H1 (cell line): ENCODE measurements at regions not wholly inside any gene's neighbourhood (a gene's known extent, or its start where the extent isn't known, plus 50 kb on each side); places are given as distances from the start of the nearest gene placed in this dataset.

ENCODE experiments used
- CTCF ChIA-PET: fragments of 300-600 bp; sonication (Branson Sonifier 250); formaldehyde crosslinking; loops from one replicate; lab custom pipeline; 2021; ENCODE audit not compliant: partially characterized antibody; lab: Charles Lee
- POLR2A ChIA-PET: fragments of 300-600 bp; sonication (Branson Sonifier 250); formaldehyde crosslinking; loops from one replicate; lab custom pipeline; 2021; ENCODE audit warnings: inconsistent platforms; ENCODE audit not compliant: partially characterized antibody; lab: Charles Lee
- DNase-seq, 2 experiments: peaks; one replicate each; pipeline versions ENCODE4 v3.0.0 to v3.0.0-alpha.2; 2010 to 2022; ENCODE audit warnings: low spot score in 2 of 2, low read depth in 1 of 2, mixed read lengths in 1 of 2
- FAIRE-seq: peaks from 2 replicates; lab custom pipeline; 2011; peaks lifted over from hg19 to GRCh38; lab: Jason Lieb, UNC
- H2AFZ ChIP-seq: 2 replicates; pipeline ENCODE4 v1.8.1; 2012; ENCODE audit warnings: low read length, inconsistent platforms
- H2AK5ac ChIP-seq: 2 replicates; pipeline ENCODE4 v1.6.1; 2013; ENCODE audit warnings: low read depth, low read length
- H2BK120ac ChIP-seq: replicated peaks from 2 replicates; pipeline ENCODE3; 2013; ENCODE audit warnings: low read depth, low read length, inconsistent platforms
- H2BK12ac ChIP-seq: 2 replicates; pipeline ENCODE4 v1.6.1; 2013; ENCODE audit warnings: low read depth, low read length
- H2BK15ac ChIP-seq: 2 replicates; pipeline ENCODE4 v1.6.1; 2013; ENCODE audit warnings: low read length
- H2BK20ac ChIP-seq: 2 replicates; pipeline ENCODE4 v1.6.1; 2013; ENCODE audit warnings: low read length
- H2BK5ac ChIP-seq: 2 replicates; pipeline ENCODE4 v1.6.1; 2013; ENCODE audit warnings: low read depth, low read length
- H3K14ac ChIP-seq: 2 replicates; pipeline ENCODE4 v1.6.1; 2013; ENCODE audit warnings: inconsistent platforms; ENCODE audit not compliant: insufficient read length
- H3K18ac ChIP-seq: 2 replicates; pipeline ENCODE4 v1.6.1; 2013; ENCODE audit warnings: low read length; ENCODE audit errors: extremely low read depth
- H3K23ac ChIP-seq: 2 replicates; pipeline ENCODE4 v1.6.1; 2013; ENCODE audit warnings: inconsistent platforms; ENCODE audit not compliant: insufficient read length
- H3K23me2 ChIP-seq: 2 replicates; pipeline ENCODE4 v1.6.1; 2013; ENCODE audit warnings: low read depth, low read length
- H3K27ac ChIP-seq: 2 replicates; pipeline ENCODE4 v1.6.1; 2011; ENCODE audit warnings: low read depth, low read length, inconsistent platforms
- H3K27me3 ChIP-seq, 4 experiments: replicated peaks in 1 of 4; 1 replicate in 1 of 4; 2 replicates in 3 of 4; pipeline versions ENCODE4 v1.6.1 to v1.8.1; 2011 to 2013; ENCODE audit warnings: low read length in 3 of 4, mild to moderate bottlenecking in 3 of 4, inconsistent platforms in 2 of 4, mixed read lengths in 2 of 4, moderate library complexity in 1 of 4; ENCODE audit not compliant: control insufficient read depth in 3 of 4, insufficient read depth in 3 of 4; ENCODE audit errors: extremely low read depth in 1 of 4
- H3K36me3 ChIP-seq, 4 experiments: 2 replicates each; pipeline versions ENCODE4 v1.6.1 to v1.8.1; 2011 to 2013; ENCODE audit warnings: mild to moderate bottlenecking in 4 of 4, low read length in 3 of 4, moderate library complexity in 2 of 4, control low read depth in 1 of 4, inconsistent platforms in 1 of 4; ENCODE audit not compliant: insufficient read depth in 4 of 4, control insufficient read depth in 2 of 4
- H3K4ac ChIP-seq: replicated peaks from 2 replicates; pipeline ENCODE3; 2013; ENCODE audit warnings: low read length, low read depth, mixed read lengths, inconsistent platforms; ENCODE audit not compliant: insufficient read length
- H3K4me1 ChIP-seq, 4 experiments: replicated peaks in 1 of 4; 1 replicate in 1 of 4; 2 replicates in 3 of 4; pipeline versions ENCODE4 v1.6.1 to v1.8.1; 2011 to 2013; ENCODE audit warnings: low read length in 3 of 4, inconsistent platforms in 2 of 4, mixed read lengths in 1 of 4; ENCODE audit not compliant: insufficient read depth in 4 of 4, control insufficient read depth in 3 of 4
- H3K4me2 ChIP-seq, 2 experiments: 2 replicates each; pipeline versions ENCODE4 v1.6.1 to v1.8.1; 2011 to 2013; ENCODE audit warnings: low read depth in 2 of 2, low read length in 2 of 2, control low read depth in 1 of 2, inconsistent platforms in 1 of 2, mild to moderate bottlenecking in 1 of 2; ENCODE audit not compliant: insufficient read depth in 1 of 2
- H3K4me3 ChIP-seq, 4 experiments: fragments of 200-600, 300-600 bp in 1 of 4; sonication (generic), shearing (Covaris generic), sonication (Bioruptor Twin) in 1 of 4; 2 replicates each; pipeline versions ENCODE4 v1.5.1 to v1.8.1; 2011 to 2016; ENCODE audit warnings: low read length in 4 of 4, low read depth in 3 of 4, control low read depth in 2 of 4, inconsistent platforms in 2 of 4, mild to moderate bottlenecking in 2 of 4, mixed read lengths in 1 of 4, moderate library complexity in 1 of 4; ENCODE audit not compliant: insufficient read depth in 2 of 4; ENCODE audit errors: extremely low read depth in 1 of 4
- H3K56ac ChIP-seq: replicated peaks from 2 replicates; pipeline ENCODE3; 2013; ENCODE audit warnings: low read depth, mild to moderate bottlenecking, mixed read lengths, low read length, inconsistent platforms; ENCODE audit not compliant: insufficient read length
- H3K79me1 ChIP-seq: 2 replicates; pipeline ENCODE4 v1.6.1; 2013; ENCODE audit warnings: low read depth, low read length, control low read depth
- H3K79me2 ChIP-seq, 2 experiments: 2 replicates each; pipeline versions ENCODE4 v1.6.1 to v1.8.1; 2012 to 2013; ENCODE audit warnings: low read length in 2 of 2, mild to moderate bottlenecking in 2 of 2, inconsistent platforms in 1 of 2; ENCODE audit not compliant: insufficient read depth in 2 of 2, control insufficient read depth in 1 of 2
- H3K9ac ChIP-seq, 4 experiments: replicated peaks in 1 of 4; 1 replicate in 1 of 4; 2 replicates in 3 of 4; pipeline versions ENCODE4 v1.6.1 to v1.8.1; 2011 to 2013; ENCODE audit warnings: low read depth in 3 of 4, low read length in 3 of 4, control low read depth in 2 of 4, mild to moderate bottlenecking in 2 of 4, moderate library complexity in 2 of 4, inconsistent platforms in 1 of 4; ENCODE audit errors: extremely low read depth in 1 of 4
- H3K9me3 ChIP-seq, 2 experiments: 2 replicates each; pipeline versions ENCODE4 v1.6.1 to v1.8.1; 2012 to 2013; ENCODE audit warnings: mild to moderate bottlenecking in 2 of 2, moderate library complexity in 2 of 2, control low read depth in 1 of 2, inconsistent platforms in 1 of 2, low read depth in 1 of 2, low read length in 1 of 2, mixed read lengths in 1 of 2; ENCODE audit not compliant: insufficient read depth in 2 of 2
- H4K20me1 ChIP-seq, 2 experiments: replicated peaks in 1 of 2; 2 replicates each; pipeline versions ENCODE3 to v1.8.1; 2011 to 2013; ENCODE audit warnings: inconsistent platforms in 2 of 2, low read length in 2 of 2, mild to moderate bottlenecking in 1 of 2; ENCODE audit not compliant: insufficient read depth in 2 of 2, control insufficient read depth in 1 of 2
- H4K5ac ChIP-seq: 2 replicates; pipeline ENCODE4 v1.6.1; 2013; ENCODE audit warnings: low read length, low read depth, mixed read lengths, inconsistent platforms; ENCODE audit not compliant: insufficient read length
- H4K8ac ChIP-seq: 2 replicates; pipeline ENCODE4 v1.8.0; 2013; ENCODE audit warnings: mild to moderate bottlenecking, moderate library complexity, low read length, inconsistent platforms; ENCODE audit not compliant: insufficient read depth; ENCODE audit errors: extremely low read depth
- H4K91ac ChIP-seq: replicated peaks from 2 replicates; pipeline ENCODE3; 2013; ENCODE audit warnings: low read length, mixed read lengths, inconsistent platforms; ENCODE audit not compliant: insufficient read length
- KDM4A ChIP-seq: IDR thresholded peaks from one replicate; pipeline ENCODE4 v1.7.1; 2012; ENCODE audit warnings: low read depth, mild to moderate bottlenecking, moderate library complexity, low read length, inconsistent platforms; ENCODE audit not compliant: severe bottlenecking
- KDM5A ChIP-seq: fragments of 200-600 bp; IDR thresholded peaks from 2 replicates; pipeline ENCODE4 v1.7.1; 2012; ENCODE audit warnings: mild to moderate bottlenecking, low read length, inconsistent platforms, mixed read lengths
- WGBS, 2 experiments: shearing (Covaris generic) in 1 of 2; methylation state at CpG; one replicate each; pipeline versions ENCODE4 v1.1.6 to v1.1.7; 2013 to 2015; ENCODE audit warnings: low lambda C conversion rate in 2 of 2, mixed read lengths in 2 of 2, inconsistent platforms in 1 of 2, low coverage in 1 of 2, missing lambda C conversion rate in 1 of 2; ENCODE audit not compliant: insufficient replicate concordance in 2 of 2, insufficient coverage in 1 of 2, insufficient read length in 1 of 2; ENCODE audit errors: extremely low coverage in 1 of 2, missing lambda C conversion rate in 1 of 2; 5-methylcytosine and 5-hydroxymethylcytosine counted together
- TF ChIP-seq, protein P1 (sequence below): IDR thresholded peaks from 2 replicates; pipeline ENCODE4 v1.6.1; 2011; ENCODE audit warnings: low read depth, mild to moderate bottlenecking, low read length; ENCODE audit not compliant: insufficient read depth

DNA sequence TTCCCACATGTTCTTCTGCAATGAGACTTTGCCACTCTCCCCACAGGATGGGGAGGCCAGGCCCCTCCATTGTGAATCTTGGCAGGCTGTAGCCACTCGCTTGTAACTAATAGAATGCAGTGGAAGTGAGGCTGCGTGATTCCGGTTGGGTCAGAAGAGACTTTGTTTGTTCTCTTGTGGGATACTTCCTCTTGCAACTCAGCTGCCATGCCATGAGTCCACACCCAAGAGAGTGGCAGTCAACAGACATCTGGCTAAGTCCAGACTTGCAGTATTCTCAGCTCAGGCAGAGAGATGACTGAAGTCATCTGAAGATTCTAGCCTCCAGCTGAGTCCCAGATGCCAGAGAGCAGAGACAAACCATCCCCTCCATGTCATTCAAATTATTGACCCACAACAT lies 153.4 kb upstream of the GDF10 start:
- Histone ChIP-seq H2BK5ac (no peak overlapping the region), H3K23me2 (no peaks in the 10 kb centered on the region), H3K79me1 (no peaks in the 10 kb centered on the region), H3K4me1 (no peaks in the 10 kb centered on the region), H3K56ac (no peak overlapping the region), H3K9me3 (no peaks in the 10 kb centered on the region), H2BK120ac (no peak overlapping the region), H3K36me3 (no peaks in the 10 kb centered on the region), H2BK12ac (no peak overlapping the region), H3K14ac (no peak overlapping the region), H2BK15ac (no peak overlapping the region), H3K4me3 (no peak overlapping the region), H3K79me2 (no peaks in the 10 kb centered on the region), H2BK20ac (no peak overlapping the region), H2AK5ac (no peak overlapping the region), H3K4me2 (no peak overlapping the region), H3K9ac (no peak overlapping the region), H3K4ac (no peak overlapping the region), H2AFZ (no peak overlapping the region), H4K91ac (no peak overlapping the region), H3K27me3 (no peaks in the 10 kb centered on the region), H4K8ac (no peak overlapping the region; the same call in 1 of the 2 replicates), H4K20me1 (no peaks in the 10 kb centered on the region), H3K27ac (no peak overlapping the region), H4K5ac (no peak overlapping the region), H3K18ac (no peak overlapping the region), H3K23ac (no peak overlapping the region)
- ChIA-PET POLR2A (no interaction called here), CTCF (no interaction called here)
- 86% methylated on average over 3 of the region's 3 CpGs; no CpG with 5 or more reads in 1 of the 2 experiments for WGBS, 2 experiments
- no peak for FAIRE-seq
- no peak for DNase-seq
- TF ChIP-seq, protein P1, sequence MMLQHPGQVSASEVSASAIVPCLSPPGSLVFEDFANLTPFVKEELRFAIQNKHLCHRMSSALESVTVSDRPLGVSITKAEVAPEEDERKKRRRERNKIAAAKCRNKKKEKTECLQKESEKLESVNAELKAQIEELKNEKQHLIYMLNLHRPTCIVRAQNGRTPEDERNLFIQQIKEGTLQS = no peak
- TF ChIP-seq KDM4A (no peak), KDM5A (no peak)
